Panc1 (cell line): ENCODE measurements at regions not wholly inside any gene's neighbourhood (a gene's known extent, or its start where the extent isn't known, plus 50 kb on each side); places are given as distances from the start of the nearest gene placed in this dataset.

Experiments used
- ATAC-seq: fragments of 200-7000 bp; cut with Tn5 transposase; 2 replicates; pipeline ENCODE4 v1.9.1; 2020; ENCODE audit warnings: mild to moderate bottlenecking, moderate library complexity
- BruUV-seq: library from RNA; stranded (reverse); fragments of 400-500 nt; replicated peaks from 2 replicates; lab custom pipeline; 2021; lab: Mats Ljungman, UMichigan
- CTCF ChIA-PET: fragments of 300-600 bp; sonication (Branson Sonifier 250); formaldehyde crosslinking; loops from one replicate; lab custom pipeline; 2022; ENCODE audit warnings: antibody characterized with exemption; lab: Charles Lee
- POLR2A ChIA-PET: fragments of 300-600 bp; sonication (Branson Sonifier 250); formaldehyde crosslinking; loops from one replicate; lab custom pipeline; 2022; ENCODE audit warnings: antibody characterized with exemption; lab: Charles Lee
- DNase-seq: peaks from one replicate; pipeline ENCODE4 v3.0.0-alpha.2; 2010; ENCODE audit warnings: low read depth, low spot score
- H3K27ac ChIP-seq: 2 replicates; pipeline ENCODE4 v1.5.1; 2011; ENCODE audit warnings: mild to moderate bottlenecking, low read length, inconsistent platforms
- H3K27me3 ChIP-seq: fragments of 200-500 bp; sonication (Bioruptor generic); 2 replicates; pipeline ENCODE4 v1.6.0; 2014; ENCODE audit warnings: low read length, inconsistent platforms; ENCODE audit not compliant: control insufficient read depth, insufficient read depth
- H3K36me3 ChIP-seq: fragments of 200-500 bp; sonication (Bioruptor generic); 2 replicates; pipeline ENCODE4 v1.5.1; 2014; ENCODE audit warnings: inconsistent platforms, mild to moderate bottlenecking, low read length, moderate library complexity; ENCODE audit not compliant: control insufficient read depth, insufficient read depth
- H3K4me1 ChIP-seq: 2 replicates; pipeline ENCODE4 v1.5.1; 2011; ENCODE audit warnings: inconsistent platforms, mild to moderate bottlenecking, low read length, moderate library complexity; ENCODE audit not compliant: control insufficient read depth, insufficient read depth
- H3K4me3 ChIP-seq, 2 experiments: 2 replicates each; pipeline ENCODE4 v1.5.1; 2011 to 2012; ENCODE audit warnings: low read depth in 2 of 2, low read length in 2 of 2, mild to moderate bottlenecking in 2 of 2, inconsistent platforms in 1 of 2, moderate library complexity in 1 of 2
- H3K9me3 ChIP-seq: fragments of 200-500 bp; sonication (Bioruptor generic); 2 replicates; pipeline ENCODE4 v1.5.1; 2014; ENCODE audit warnings: low read depth, mild to moderate bottlenecking, inconsistent platforms, low read length, moderate library complexity; ENCODE audit not compliant: control insufficient read depth, insufficient read depth
- CTCF ChIP-seq: fragments of 450-650 bp; IDR thresholded peaks from 2 replicates; pipeline ENCODE4 v1.5.1; 2017; ENCODE audit warnings: mild to moderate bottlenecking
- POLR2AphosphoS5 ChIP-seq: IDR thresholded peaks from 2 replicates; pipeline ENCODE4 v1.6.1; 2012; ENCODE audit warnings: mild to moderate bottlenecking, low read depth, low read length, moderate library complexity
- REST ChIP-seq, 2 experiments: IDR thresholded peaks; 2 replicates each; pipeline ENCODE4 v1.6.1; 2011 to 2012; ENCODE audit warnings: low read depth in 2 of 2, control low read depth in 1 of 2, low read length in 1 of 2, mild to moderate bottlenecking in 1 of 2, moderate library complexity in 1 of 2; ENCODE audit not compliant: insufficient read depth in 1 of 2
- SIN3A ChIP-seq: IDR thresholded peaks from 2 replicates; pipeline ENCODE4 v1.6.1; 2012; ENCODE audit warnings: low read depth, mild to moderate bottlenecking, low read length, moderate library complexity, borderline replicate concordance; ENCODE audit not compliant: insufficient read depth
- TCF7L2 ChIP-seq: IDR thresholded peaks from 2 replicates; pipeline ENCODE4 v1.6.1; 2011; ENCODE audit warnings: mild to moderate bottlenecking, low read depth, low read length, inconsistent platforms
- in situ Hi-C: cut with HindIII; loops from 2 replicates; pipeline ENCODE4 v1.10.0; 2016; ENCODE audit warnings: low sequenced_read_pairs, low pct_unique_long_range_greater_than_20kb
- intact Hi-C: fragments of 100-400 bp; cut with micrococcal nuclease; formaldehyde crosslinking; loops from one replicate; pipeline ENCODE4 v1.10.0; 2022; ENCODE audit not compliant: unreplicated experiment

- intact Hi-C loops = no loop called here
- Histone ChIP-seq H3K4me3 (no peak overlapping the region), H3K27me3 (no peaks in the 10 kb centered on the region), H3K4me1 (no peaks in the 10 kb centered on the region), H3K27ac (no peak overlapping the region), H3K36me3 (no peaks in the 10 kb centered on the region), H3K9me3 (no peaks in the 10 kb centered on the region)
- in situ Hi-C loops = no loop called here
- ATAC-seq (no peak), DNase-seq (no peak)
- TF ChIP-seq TCF7L2 (no peak), REST (IDR thresholded peaks at IDR 0.05; ENCODE audit: insufficient read depth in 1 of 2, low read depth in 2 of 2, low read length in 1 of 2) (no peak), SIN3A (no peak), CTCF (no peak), POLR2AphosphoS5 (no peak)
- ChIA-PET POLR2A (no interaction called here), CTCF (no interaction called here)
- BruUV-seq = no TSS peak
Observed at GRCh38 chr6:126118058-126118755, 131.9 kb downstream of the TRMT11 start.

- intact Hi-C loops (no loop called here), in situ Hi-C loops (no loop called here)
- no peak overlapping the region for H3K27ac ChIP-seq
- H3K36me3 ChIP-seq = no peaks in the 10 kb centered on the region
- ATAC-seq (no peak), DNase-seq (no peak)
- H3K27me3 ChIP-seq = no peaks in the 10 kb centered on the region
- TF ChIP-seq CTCF = no peak
- TF ChIP-seq POLR2AphosphoS5 = no peak
- TF ChIP-seq SIN3A = no peak
- no peak for TF ChIP-seq TCF7L2
- TF ChIP-seq REST (IDR thresholded peaks at IDR 0.05; ENCODE audit: insufficient read depth in 1 of 2, low read depth in 2 of 2, low read length in 1 of 2) = no peak
- no peaks in the 10 kb centered on the region for H3K4me1 ChIP-seq
- no TSS peak for BruUV-seq
- ChIA-PET CTCF (no interaction called here), POLR2A (interaction anchor here (0.7 kb wide), 1 partner anchor 183 kb away, joined by 3 read pairs; no protein-coding TSS in a partner anchor)
- no peaks in the 10 kb centered on the region for H3K9me3 ChIP-seq
- no peak overlapping the region for H3K4me3 ChIP-seq
Observed at GRCh38 chr6:126118936-126119335, 132.6 kb downstream of the TRMT11 start.
